ENCODE measurements at regions not wholly inside any gene's neighbourhood (a gene's known extent, or its start where the extent isn't known, plus 50 kb on each side); places are given as distances from the start of the nearest gene placed in this dataset.

DNA sequence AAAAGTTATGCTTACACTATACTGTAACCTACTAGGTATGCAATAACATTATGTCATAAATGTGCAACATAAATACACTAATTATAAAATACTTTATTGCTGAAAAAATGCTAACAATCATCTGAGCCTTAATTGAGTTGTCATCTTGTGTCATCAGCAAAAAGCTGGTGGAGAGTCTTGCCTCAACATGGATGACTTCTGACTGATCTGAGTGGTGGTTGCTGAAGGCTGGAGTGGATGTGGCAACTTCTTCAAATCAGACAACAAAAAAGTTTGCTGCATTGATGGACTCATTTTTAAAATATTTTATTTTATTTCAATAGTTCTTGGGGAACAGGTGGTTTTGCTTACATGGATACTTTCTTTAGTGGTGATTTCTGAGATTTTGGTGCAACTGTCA lies 93.9 kb upstream of the AMN1 start:
- Histone ChIP-seq H3K4me2 (ENCODE audit: low read depth, low read length, poor library complexity, severe bottlenecking) (no peak overlapping the region), H3K4me3 (ENCODE audit: low read length, poor library complexity, severe bottlenecking) (no peak overlapping the region), H4K20me1 (ENCODE audit: insufficient read depth, low read length, poor library complexity, severe bottlenecking) (no peaks in the 10 kb centered on the region), H3K27me3 (ENCODE audit: insufficient read depth, low read length, poor library complexity, severe bottlenecking) (no peaks in the 10 kb centered on the region), H3K9me2 (replicated peaks; ENCODE audit: low read depth, low read length) (no peaks in the 10 kb centered on the region), H3K4me1 (ENCODE audit: insufficient read depth, low read length, poor library complexity, severe bottlenecking) (no peaks in the 10 kb centered on the region), H3F3A (ENCODE audit: low read depth) (no peaks in the 10 kb centered on the region), H2AFZ (ENCODE audit: low read length) (no peak overlapping the region), H3K9ac (ENCODE audit: low read depth, low read length, poor library complexity, severe bottlenecking) (no peak overlapping the region), H3K9me3 (ENCODE audit: insufficient read depth, low read depth, low read length) (peaks cover 23% of the 10 kb centered on the region; the same call in 1 of the 2 replicates), H3K79me2 (ENCODE audit: insufficient read depth, low read length) (no peaks in the 10 kb centered on the region), H3K36me3 (ENCODE audit: insufficient read depth, low read length) (no peaks in the 10 kb centered on the region)
- TF ChIP-seq, protein P1, sequence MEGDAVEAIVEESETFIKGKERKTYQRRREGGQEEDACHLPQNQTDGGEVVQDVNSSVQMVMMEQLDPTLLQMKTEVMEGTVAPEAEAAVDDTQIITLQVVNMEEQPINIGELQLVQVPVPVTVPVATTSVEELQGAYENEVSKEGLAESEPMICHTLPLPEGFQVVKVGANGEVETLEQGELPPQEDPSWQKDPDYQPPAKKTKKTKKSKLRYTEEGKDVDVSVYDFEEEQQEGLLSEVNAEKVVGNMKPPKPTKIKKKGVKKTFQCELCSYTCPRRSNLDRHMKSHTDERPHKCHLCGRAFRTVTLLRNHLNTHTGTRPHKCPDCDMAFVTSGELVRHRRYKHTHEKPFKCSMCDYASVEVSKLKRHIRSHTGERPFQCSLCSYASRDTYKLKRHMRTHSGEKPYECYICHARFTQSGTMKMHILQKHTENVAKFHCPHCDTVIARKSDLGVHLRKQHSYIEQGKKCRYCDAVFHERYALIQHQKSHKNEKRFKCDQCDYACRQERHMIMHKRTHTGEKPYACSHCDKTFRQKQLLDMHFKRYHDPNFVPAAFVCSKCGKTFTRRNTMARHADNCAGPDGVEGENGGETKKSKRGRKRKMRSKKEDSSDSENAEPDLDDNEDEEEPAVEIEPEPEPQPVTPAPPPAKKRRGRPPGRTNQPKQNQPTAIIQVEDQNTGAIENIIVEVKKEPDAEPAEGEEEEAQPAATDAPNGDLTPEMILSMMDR (conservative IDR thresholded peaks at IDR 0.05; ENCODE audit: low read length): no peak
- TF ChIP-seq EZH2phosphoT487 (IDR thresholded peaks at IDR 0.05; ENCODE audit: borderline replicate concordance): no peak

DNA sequence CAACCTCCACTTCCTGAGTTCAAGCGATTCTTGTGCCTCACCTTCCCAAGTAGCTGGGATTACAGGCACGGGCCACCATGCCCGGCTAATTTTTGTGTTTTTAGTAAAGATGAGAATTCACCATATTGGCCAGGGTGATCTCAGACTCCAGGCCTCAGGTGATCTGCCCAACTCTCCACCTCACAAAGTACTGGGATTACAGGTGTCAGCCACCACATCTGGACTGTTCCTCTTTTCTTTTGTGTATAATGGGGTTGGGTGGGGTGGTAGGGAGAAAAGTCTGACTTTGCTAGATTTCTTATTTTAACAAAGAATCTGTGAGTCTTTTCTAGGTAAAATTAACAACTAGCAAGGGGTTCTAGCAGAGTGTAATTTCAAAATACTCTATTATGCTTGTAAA lies 92.7 kb upstream of the AMN1 start:
- Histone ChIP-seq H3K36me3 (ENCODE audit: insufficient read depth, low read length) (no peaks in the 10 kb centered on the region), H2AFZ (ENCODE audit: low read length) (no peak overlapping the region)

DNA sequence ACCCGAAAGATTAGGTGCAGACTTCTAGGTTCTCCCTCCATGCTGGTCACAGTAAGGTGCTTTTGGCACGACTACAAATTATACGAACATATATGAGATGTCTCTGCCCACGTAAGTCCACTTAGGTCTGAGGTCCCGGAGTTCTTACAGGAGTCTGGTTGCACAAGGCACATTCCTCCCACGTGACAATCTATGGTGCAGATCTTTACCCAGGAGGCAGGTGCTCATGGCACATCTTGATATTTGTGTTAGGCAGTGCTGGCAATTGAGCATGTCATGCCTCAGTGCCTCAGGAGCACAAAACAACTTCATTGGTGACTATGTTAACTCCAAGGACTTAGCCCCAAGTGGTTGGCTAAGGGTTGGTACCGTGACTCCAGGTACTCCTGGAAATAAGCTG lies 92.0 kb upstream of the AMN1 start:
- Histone ChIP-seq H3K9me2 (replicated peaks; ENCODE audit: low read depth, low read length) (no peaks in the 10 kb centered on the region), H3K4me3 (ENCODE audit: low read length, poor library complexity, severe bottlenecking) (no peak overlapping the region), H3F3A (ENCODE audit: low read depth) (no peaks in the 10 kb centered on the region), H3K9ac (ENCODE audit: low read depth, low read length, poor library complexity, severe bottlenecking) (no peak overlapping the region), H3K36me3 (ENCODE audit: insufficient read depth, low read length) (no peaks in the 10 kb centered on the region), H2AFZ (ENCODE audit: low read length) (no peak overlapping the region), H4K20me1 (ENCODE audit: insufficient read depth, low read length, poor library complexity, severe bottlenecking) (no peaks in the 10 kb centered on the region), H3K9me3 (ENCODE audit: insufficient read depth, low read depth, low read length) (peaks cover 9% of the 10 kb centered on the region; the same call in 1 of the 2 replicates), H3K4me2 (ENCODE audit: low read depth, low read length, poor library complexity, severe bottlenecking) (no peak overlapping the region), H3K27me3 (ENCODE audit: insufficient read depth, low read length, poor library complexity, severe bottlenecking) (no peaks in the 10 kb centered on the region), H3K4me1 (ENCODE audit: insufficient read depth, low read length, poor library complexity, severe bottlenecking) (no peaks in the 10 kb centered on the region), H3K79me2 (ENCODE audit: insufficient read depth, low read length) (no peaks in the 10 kb centered on the region)
- TF ChIP-seq, protein P1 (conservative IDR thresholded peaks at IDR 0.05; ENCODE audit: low read length): no peak
- no peak for TF ChIP-seq EZH2phosphoT487 (IDR thresholded peaks at IDR 0.05; ENCODE audit: borderline replicate concordance)

More for the DNA sequence above, 92.7 kb upstream of the AMN1 start:
- Histone ChIP-seq H4K20me1 (ENCODE audit: insufficient read depth, low read length, poor library complexity, severe bottlenecking) (no peaks in the 10 kb centered on the region), H3K4me2 (ENCODE audit: low read depth, low read length, poor library complexity, severe bottlenecking) (no peak overlapping the region), H3K4me1 (ENCODE audit: insufficient read depth, low read length, poor library complexity, severe bottlenecking) (no peaks in the 10 kb centered on the region), H3K27me3 (ENCODE audit: insufficient read depth, low read length, poor library complexity, severe bottlenecking) (no peaks in the 10 kb centered on the region), H3K4me3 (ENCODE audit: low read length, poor library complexity, severe bottlenecking) (no peak overlapping the region), H3F3A (ENCODE audit: low read depth) (no peaks in the 10 kb centered on the region), H3K79me2 (ENCODE audit: insufficient read depth, low read length) (no peaks in the 10 kb centered on the region), H3K9me3 (ENCODE audit: insufficient read depth, low read depth, low read length) (peaks cover 16% of the 10 kb centered on the region; the same call in 1 of the 2 replicates), H3K9ac (ENCODE audit: low read depth, low read length, poor library complexity, severe bottlenecking) (no peak overlapping the region), H3K9me2 (replicated peaks; ENCODE audit: low read depth, low read length) (no peaks in the 10 kb centered on the region)
- TF ChIP-seq EZH2phosphoT487 (IDR thresholded peaks at IDR 0.05; ENCODE audit: borderline replicate concordance): no peak
- TF ChIP-seq, protein P1 (conservative IDR thresholded peaks at IDR 0.05; ENCODE audit: low read length): no peak

Data from Loucy (cell line).